GM12891 (cell line): ENCODE measurements at regions not wholly inside any gene's neighbourhood (a gene's known extent, or its start where the extent isn't known, plus 50 kb on each side); places are given as distances from the start of the nearest gene placed in this dataset.

Experiments
- PAX5 ChIP-seq: IDR thresholded peaks from 2 replicates; pipeline ENCODE4 v1.6.1; 2011; ENCODE audit warnings: low read length, moderate library complexity, mild to moderate bottlenecking; ENCODE audit not compliant: insufficient read depth, severe bottlenecking
- POLR2A ChIP-seq: IDR thresholded peaks from 2 replicates; pipeline ENCODE4 v1.6.1; 2011; ENCODE audit warnings: low read depth, low read length, control low read depth
- POLR2AphosphoS5 ChIP-seq: IDR thresholded peaks from 2 replicates; pipeline ENCODE4 v1.6.1; 2011; ENCODE audit warnings: low read depth, low read length, control low read depth
- SPI1 ChIP-seq: IDR thresholded peaks from 2 replicates; pipeline ENCODE4 v1.6.1; 2011; ENCODE audit warnings: low read depth, low read length, control low read depth

- TF ChIP-seq POLR2A (no peak), POLR2AphosphoS5 (no peak), SPI1 (no peak), PAX5 (no peak)
Observed at GRCh38 chr11:116173506-116173905, 599.3 kb downstream of the BUD13 start.
